Lung (tissue), 11 donors: ENCODE measurements at regions not wholly inside any gene's neighbourhood (a gene's known extent, or its start where the extent isn't known, plus 50 kb on each side); places are given as distances from the start of the nearest gene placed in this dataset.

ENCODE experiments used
- ATAC-seq: fragments of 200-7000 bp; cut with Tn5 transposase; one replicate; pipeline ENCODE4 v1.9.1; 2020; ENCODE audit warnings: moderate number of reproducible peaks; ENCODE audit not compliant: insufficient read depth, low FRiP score
- DNase-seq, 3 donors: peaks; one replicate each; pipeline ENCODE4 v3.0.0-alpha.2; 2013 to 2017
- H3K27ac ChIP-seq, 2 donors: one replicate each; pipeline ENCODE4 v1.5.1; 2013; ENCODE audit warnings: mild to moderate bottlenecking in 2 of 2, moderate library complexity in 2 of 2, control low read depth in 1 of 2, inconsistent platforms in 1 of 2, low read depth in 1 of 2, low read length in 1 of 2
- H3K27me3 ChIP-seq, 3 donors: one replicate each; pipeline ENCODE4 v1.5.1; 2013; ENCODE audit warnings: low read length in 2 of 3; ENCODE audit not compliant: control insufficient read depth in 3 of 3, insufficient read depth in 3 of 3
- H3K36me3 ChIP-seq, 4 donors: one replicate each; pipeline ENCODE4 v1.5.1; 2013; ENCODE audit warnings: low read length in 4 of 4, mild to moderate bottlenecking in 1 of 4, moderate library complexity in 1 of 4; ENCODE audit not compliant: control insufficient read depth in 4 of 4, insufficient read depth in 4 of 4
- H3K4me1 ChIP-seq, 5 donors: one replicate each; pipeline ENCODE4 v1.5.1; 2013; ENCODE audit warnings: low read length in 5 of 5, mild to moderate bottlenecking in 2 of 5, moderate library complexity in 1 of 5; ENCODE audit not compliant: control insufficient read depth in 5 of 5, insufficient read depth in 5 of 5
- H3K4me3 ChIP-seq: one replicate; pipeline ENCODE4 v1.5.1; 2013; ENCODE audit warnings: mild to moderate bottlenecking, control low read depth, moderate library complexity
- H3K9ac ChIP-seq, 2 donors: one replicate each; pipeline ENCODE4 v1.5.1; 2013; ENCODE audit warnings: low read length in 2 of 2, control low read depth in 1 of 2; ENCODE audit not compliant: insufficient read depth in 1 of 2
- H3K9me3 ChIP-seq, 4 donors: one replicate each; pipeline ENCODE4 v1.5.1; 2013; ENCODE audit warnings: low read length in 3 of 4, mild to moderate bottlenecking in 1 of 4, moderate library complexity in 1 of 4; ENCODE audit not compliant: control insufficient read depth in 4 of 4, insufficient read depth in 3 of 4
- WGBS, 2 donors: extraction: QIAGEN DNeasy Blood & Tissue Kit; methylation state at CpG; one replicate each; pipeline ENCODE4 v1.1.7; 2013; 5-methylcytosine and 5-hydroxymethylcytosine counted together
- TF ChIP-seq, protein P1 (sequence below): IDR thresholded peaks from 2 replicates; pipeline ENCODE4 v1.5.1; 2012; ENCODE audit warnings: mild to moderate bottlenecking; ENCODE audit errors: control extremely low read depth, extremely low read depth
- donor health status: control.
- donor health status: control.
- donor health status: Bipolar disorder and iron deficiency.
- donor health status: healthy.
- donor health status: DM: yes; HTN: yes; CAD: no.

DNA sequence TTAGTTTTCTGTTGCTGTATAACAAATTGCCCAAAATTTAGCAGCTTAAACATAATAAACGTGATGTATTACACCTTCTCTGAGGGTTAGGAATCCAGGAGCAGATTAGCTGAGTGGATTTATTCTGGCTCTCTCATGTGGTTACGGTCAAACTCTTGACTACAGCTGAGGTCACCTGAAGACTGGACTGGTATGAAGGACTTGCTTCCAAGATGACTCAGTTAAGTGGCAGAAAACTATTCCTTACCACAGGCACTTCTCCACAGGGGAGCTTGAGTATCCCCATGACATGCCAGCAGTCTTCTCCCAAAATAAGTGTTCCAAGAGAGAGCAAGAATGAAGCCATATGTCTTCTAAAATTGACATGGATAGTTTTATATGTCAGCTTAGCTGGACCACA lies 957.2 kb upstream of the GHITM start:
- ATAC-seq (no peak), DNase-seq (no peak)
- WGBS, 2 donors, result 73 to 88% methylated on average over 2 of the region's 2 CpGs
- Histone ChIP-seq H3K36me3 (no peaks in the 10 kb centered on the region), H3K4me1 (no peaks in the 10 kb centered on the region), H3K27ac (no peak overlapping the region), H3K4me3 (no peak overlapping the region), H3K27me3 (no peaks in the 10 kb centered on the region), H3K9me3 (no peaks in the 10 kb centered on the region), H3K9ac (no peak overlapping the region)
- TF ChIP-seq, protein P1, sequence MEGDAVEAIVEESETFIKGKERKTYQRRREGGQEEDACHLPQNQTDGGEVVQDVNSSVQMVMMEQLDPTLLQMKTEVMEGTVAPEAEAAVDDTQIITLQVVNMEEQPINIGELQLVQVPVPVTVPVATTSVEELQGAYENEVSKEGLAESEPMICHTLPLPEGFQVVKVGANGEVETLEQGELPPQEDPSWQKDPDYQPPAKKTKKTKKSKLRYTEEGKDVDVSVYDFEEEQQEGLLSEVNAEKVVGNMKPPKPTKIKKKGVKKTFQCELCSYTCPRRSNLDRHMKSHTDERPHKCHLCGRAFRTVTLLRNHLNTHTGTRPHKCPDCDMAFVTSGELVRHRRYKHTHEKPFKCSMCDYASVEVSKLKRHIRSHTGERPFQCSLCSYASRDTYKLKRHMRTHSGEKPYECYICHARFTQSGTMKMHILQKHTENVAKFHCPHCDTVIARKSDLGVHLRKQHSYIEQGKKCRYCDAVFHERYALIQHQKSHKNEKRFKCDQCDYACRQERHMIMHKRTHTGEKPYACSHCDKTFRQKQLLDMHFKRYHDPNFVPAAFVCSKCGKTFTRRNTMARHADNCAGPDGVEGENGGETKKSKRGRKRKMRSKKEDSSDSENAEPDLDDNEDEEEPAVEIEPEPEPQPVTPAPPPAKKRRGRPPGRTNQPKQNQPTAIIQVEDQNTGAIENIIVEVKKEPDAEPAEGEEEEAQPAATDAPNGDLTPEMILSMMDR, result no peak

- TF ChIP-seq, protein P1, result no peak
- DNase-seq (no peak), ATAC-seq (no peak)
- Histone ChIP-seq H3K4me1 (no peaks in the 10 kb centered on the region), H3K27me3 (no peaks in the 10 kb centered on the region), H3K4me3 (no peak overlapping the region), H3K9me3 (no peaks in the 10 kb centered on the region), H3K27ac (no peak overlapping the region), H3K36me3 (no peaks in the 10 kb centered on the region), H3K9ac (no peak overlapping the region)
- 93 to 95% methylated on average over 6 of the region's 6 CpGs for WGBS, 2 donors
Observed at GRCh38 chr10:83184641-83185040, 954.7 kb upstream of the GHITM start.

DNA sequence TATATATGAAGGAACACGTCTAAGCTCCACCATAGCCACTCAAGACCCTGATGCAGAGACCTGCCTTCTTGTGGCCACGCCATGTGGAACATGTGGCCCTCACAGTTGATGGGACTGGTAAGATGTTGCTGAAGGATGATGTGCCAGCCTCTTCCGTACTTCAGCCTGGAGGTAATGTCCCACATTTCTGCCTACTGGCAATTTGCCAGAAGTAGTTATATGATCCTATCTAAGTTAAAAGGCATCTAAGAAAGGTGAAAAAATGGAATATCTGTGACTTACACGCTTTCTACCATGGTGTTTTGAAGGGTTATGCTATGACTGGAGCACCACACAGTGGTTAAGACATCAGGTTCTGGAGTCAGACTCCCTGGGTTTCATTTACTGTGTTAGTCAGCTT lies 948.7 kb upstream of the GHITM start:
- TF ChIP-seq, protein P1, result no peak
- no peak overlapping the region for H3K27ac ChIP-seq
- WGBS, 2 donors, result 87 to 90% methylated on average over 4 of the region's 4 CpGs
- no peaks in the 10 kb centered on the region for H3K9me3 ChIP-seq
- DNase-seq, result no peak
- H3K27me3 ChIP-seq, result no peaks in the 10 kb centered on the region
- no peak overlapping the region for H3K4me3 ChIP-seq
- H3K9ac ChIP-seq, result no peak overlapping the region
- H3K4me1 ChIP-seq, result peaks cover 0 to 21% (median 0%) of the 10 kb centered on the region in 5 donors
- no peaks in the 10 kb centered on the region for H3K36me3 ChIP-seq
- ATAC-seq, result no peak

GRCh38 chr10:83193026-83193425 lies 946.3 kb upstream of the GHITM start:
- no peak overlapping the region for H3K4me3 ChIP-seq
- no peaks in the 10 kb centered on the region for H3K27me3 ChIP-seq
- peaks cover 0 to 21% (median 0%) of the 10 kb centered on the region in 5 donors for H3K4me1 ChIP-seq
- WGBS, 2 donors, result 40 to 61% methylated on average over 4 of the region's 4 CpGs
- no peaks in the 10 kb centered on the region for H3K9me3 ChIP-seq
- no peak overlapping the region for H3K27ac ChIP-seq
- no peak for ATAC-seq
- TF ChIP-seq, protein P1, result no peak
- peak overlapping the region in 1 of 2 donors; percentile 10 for H3K9ac ChIP-seq
- DNase-seq, result peak in 2 of 3 donors; percentile 72 to 74
- H3K36me3 ChIP-seq, result no peaks in the 10 kb centered on the region
